ENCODE measurements at regions not wholly inside any gene's neighbourhood (a gene's known extent, or its start where the extent isn't known, plus 50 kb on each side); places are given as distances from the start of the nearest gene placed in this dataset.

DNA sequence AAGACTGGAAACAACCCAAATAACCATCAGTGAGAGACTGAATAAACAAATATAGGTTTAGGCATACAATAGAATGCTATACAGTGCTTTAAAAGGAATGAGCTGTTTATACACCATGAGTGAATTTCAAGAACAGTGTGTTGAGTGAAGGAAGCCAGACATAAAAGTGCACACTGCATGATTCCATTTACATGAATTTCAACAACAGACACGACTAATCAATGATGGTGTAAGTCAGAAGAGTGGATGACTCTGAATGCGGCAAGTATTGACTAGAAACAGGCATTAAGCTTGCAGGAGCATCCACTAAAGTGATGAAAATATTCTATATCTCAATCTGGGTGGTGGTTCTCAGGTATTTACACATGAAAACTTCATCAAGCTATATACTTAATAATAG lies 142.7 kb upstream of the SLC39A10 start:
- TF ChIP-seq, protein P1, sequence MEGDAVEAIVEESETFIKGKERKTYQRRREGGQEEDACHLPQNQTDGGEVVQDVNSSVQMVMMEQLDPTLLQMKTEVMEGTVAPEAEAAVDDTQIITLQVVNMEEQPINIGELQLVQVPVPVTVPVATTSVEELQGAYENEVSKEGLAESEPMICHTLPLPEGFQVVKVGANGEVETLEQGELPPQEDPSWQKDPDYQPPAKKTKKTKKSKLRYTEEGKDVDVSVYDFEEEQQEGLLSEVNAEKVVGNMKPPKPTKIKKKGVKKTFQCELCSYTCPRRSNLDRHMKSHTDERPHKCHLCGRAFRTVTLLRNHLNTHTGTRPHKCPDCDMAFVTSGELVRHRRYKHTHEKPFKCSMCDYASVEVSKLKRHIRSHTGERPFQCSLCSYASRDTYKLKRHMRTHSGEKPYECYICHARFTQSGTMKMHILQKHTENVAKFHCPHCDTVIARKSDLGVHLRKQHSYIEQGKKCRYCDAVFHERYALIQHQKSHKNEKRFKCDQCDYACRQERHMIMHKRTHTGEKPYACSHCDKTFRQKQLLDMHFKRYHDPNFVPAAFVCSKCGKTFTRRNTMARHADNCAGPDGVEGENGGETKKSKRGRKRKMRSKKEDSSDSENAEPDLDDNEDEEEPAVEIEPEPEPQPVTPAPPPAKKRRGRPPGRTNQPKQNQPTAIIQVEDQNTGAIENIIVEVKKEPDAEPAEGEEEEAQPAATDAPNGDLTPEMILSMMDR (IDR thresholded peaks at IDR 0.05), result no peak
- TF ChIP-seq POLR2A (IDR thresholded peaks at IDR 0.05), result no peak
